H1 (cell line): ENCODE measurements at regions not wholly inside any gene's neighbourhood (a gene's known extent, or its start where the extent isn't known, plus 50 kb on each side); places are given as distances from the start of the nearest gene placed in this dataset.

Experiments used
- CTCF ChIA-PET: fragments of 300-600 bp; sonication (Branson Sonifier 250); formaldehyde crosslinking; loops from one replicate; lab custom pipeline; 2021; ENCODE audit not compliant: partially characterized antibody; lab: Charles Lee
- POLR2A ChIA-PET: fragments of 300-600 bp; sonication (Branson Sonifier 250); formaldehyde crosslinking; loops from one replicate; lab custom pipeline; 2021; ENCODE audit warnings: inconsistent platforms; ENCODE audit not compliant: partially characterized antibody; lab: Charles Lee
- DNase-seq, 2 experiments: peaks; one replicate each; pipeline versions ENCODE4 v3.0.0 to v3.0.0-alpha.2; 2010 to 2022; ENCODE audit warnings: low spot score in 2 of 2, low read depth in 1 of 2, mixed read lengths in 1 of 2
- FAIRE-seq: peaks from 2 replicates; lab custom pipeline; 2011; peaks lifted over from hg19 to GRCh38; lab: Jason Lieb, UNC
- H2AFZ ChIP-seq: 2 replicates; pipeline ENCODE4 v1.8.1; 2012; ENCODE audit warnings: low read length, inconsistent platforms
- H2AK5ac ChIP-seq: 2 replicates; pipeline ENCODE4 v1.6.1; 2013; ENCODE audit warnings: low read depth, low read length
- H2BK120ac ChIP-seq: replicated peaks from 2 replicates; pipeline ENCODE3; 2013; ENCODE audit warnings: low read depth, low read length, inconsistent platforms
- H2BK12ac ChIP-seq: 2 replicates; pipeline ENCODE4 v1.6.1; 2013; ENCODE audit warnings: low read depth, low read length
- H2BK15ac ChIP-seq: 2 replicates; pipeline ENCODE4 v1.6.1; 2013; ENCODE audit warnings: low read length
- H2BK20ac ChIP-seq: 2 replicates; pipeline ENCODE4 v1.6.1; 2013; ENCODE audit warnings: low read length
- H2BK5ac ChIP-seq: 2 replicates; pipeline ENCODE4 v1.6.1; 2013; ENCODE audit warnings: low read depth, low read length
- H3K14ac ChIP-seq: 2 replicates; pipeline ENCODE4 v1.6.1; 2013; ENCODE audit warnings: inconsistent platforms; ENCODE audit not compliant: insufficient read length
- H3K18ac ChIP-seq: 2 replicates; pipeline ENCODE4 v1.6.1; 2013; ENCODE audit warnings: low read length; ENCODE audit errors: extremely low read depth
- H3K23ac ChIP-seq: 2 replicates; pipeline ENCODE4 v1.6.1; 2013; ENCODE audit warnings: inconsistent platforms; ENCODE audit not compliant: insufficient read length
- H3K23me2 ChIP-seq: 2 replicates; pipeline ENCODE4 v1.6.1; 2013; ENCODE audit warnings: low read depth, low read length
- H3K27ac ChIP-seq: 2 replicates; pipeline ENCODE4 v1.6.1; 2011; ENCODE audit warnings: low read depth, low read length, inconsistent platforms
- H3K27me3 ChIP-seq, 4 experiments: replicated peaks in 1 of 4; 1 replicate in 1 of 4; 2 replicates in 3 of 4; pipeline versions ENCODE4 v1.6.1 to v1.8.1; 2011 to 2013; ENCODE audit warnings: low read length in 3 of 4, mild to moderate bottlenecking in 3 of 4, inconsistent platforms in 2 of 4, mixed read lengths in 2 of 4, moderate library complexity in 1 of 4; ENCODE audit not compliant: control insufficient read depth in 3 of 4, insufficient read depth in 3 of 4; ENCODE audit errors: extremely low read depth in 1 of 4
- H3K36me3 ChIP-seq, 4 experiments: 2 replicates each; pipeline versions ENCODE4 v1.6.1 to v1.8.1; 2011 to 2013; ENCODE audit warnings: mild to moderate bottlenecking in 4 of 4, low read length in 3 of 4, moderate library complexity in 2 of 4, control low read depth in 1 of 4, inconsistent platforms in 1 of 4; ENCODE audit not compliant: insufficient read depth in 4 of 4, control insufficient read depth in 2 of 4
- H3K4ac ChIP-seq: replicated peaks from 2 replicates; pipeline ENCODE3; 2013; ENCODE audit warnings: low read length, low read depth, mixed read lengths, inconsistent platforms; ENCODE audit not compliant: insufficient read length
- H3K4me1 ChIP-seq, 4 experiments: replicated peaks in 1 of 4; 1 replicate in 1 of 4; 2 replicates in 3 of 4; pipeline versions ENCODE4 v1.6.1 to v1.8.1; 2011 to 2013; ENCODE audit warnings: low read length in 3 of 4, inconsistent platforms in 2 of 4, mixed read lengths in 1 of 4; ENCODE audit not compliant: insufficient read depth in 4 of 4, control insufficient read depth in 3 of 4
- H3K4me2 ChIP-seq, 2 experiments: 2 replicates each; pipeline versions ENCODE4 v1.6.1 to v1.8.1; 2011 to 2013; ENCODE audit warnings: low read depth in 2 of 2, low read length in 2 of 2, control low read depth in 1 of 2, inconsistent platforms in 1 of 2, mild to moderate bottlenecking in 1 of 2; ENCODE audit not compliant: insufficient read depth in 1 of 2
- H3K4me3 ChIP-seq, 4 experiments: fragments of 200-600, 300-600 bp in 1 of 4; sonication (generic), shearing (Covaris generic), sonication (Bioruptor Twin) in 1 of 4; 2 replicates each; pipeline versions ENCODE4 v1.5.1 to v1.8.1; 2011 to 2016; ENCODE audit warnings: low read length in 4 of 4, low read depth in 3 of 4, control low read depth in 2 of 4, inconsistent platforms in 2 of 4, mild to moderate bottlenecking in 2 of 4, mixed read lengths in 1 of 4, moderate library complexity in 1 of 4; ENCODE audit not compliant: insufficient read depth in 2 of 4; ENCODE audit errors: extremely low read depth in 1 of 4
- H3K56ac ChIP-seq: replicated peaks from 2 replicates; pipeline ENCODE3; 2013; ENCODE audit warnings: low read depth, mild to moderate bottlenecking, mixed read lengths, low read length, inconsistent platforms; ENCODE audit not compliant: insufficient read length
- H3K79me1 ChIP-seq: 2 replicates; pipeline ENCODE4 v1.6.1; 2013; ENCODE audit warnings: low read depth, low read length, control low read depth
- H3K79me2 ChIP-seq, 2 experiments: 2 replicates each; pipeline versions ENCODE4 v1.6.1 to v1.8.1; 2012 to 2013; ENCODE audit warnings: low read length in 2 of 2, mild to moderate bottlenecking in 2 of 2, inconsistent platforms in 1 of 2; ENCODE audit not compliant: insufficient read depth in 2 of 2, control insufficient read depth in 1 of 2
- H3K9ac ChIP-seq, 4 experiments: replicated peaks in 1 of 4; 1 replicate in 1 of 4; 2 replicates in 3 of 4; pipeline versions ENCODE4 v1.6.1 to v1.8.1; 2011 to 2013; ENCODE audit warnings: low read depth in 3 of 4, low read length in 3 of 4, control low read depth in 2 of 4, mild to moderate bottlenecking in 2 of 4, moderate library complexity in 2 of 4, inconsistent platforms in 1 of 4; ENCODE audit errors: extremely low read depth in 1 of 4
- H3K9me3 ChIP-seq, 2 experiments: 2 replicates each; pipeline versions ENCODE4 v1.6.1 to v1.8.1; 2012 to 2013; ENCODE audit warnings: mild to moderate bottlenecking in 2 of 2, moderate library complexity in 2 of 2, control low read depth in 1 of 2, inconsistent platforms in 1 of 2, low read depth in 1 of 2, low read length in 1 of 2, mixed read lengths in 1 of 2; ENCODE audit not compliant: insufficient read depth in 2 of 2
- H4K20me1 ChIP-seq, 2 experiments: replicated peaks in 1 of 2; 2 replicates each; pipeline versions ENCODE3 to v1.8.1; 2011 to 2013; ENCODE audit warnings: inconsistent platforms in 2 of 2, low read length in 2 of 2, mild to moderate bottlenecking in 1 of 2; ENCODE audit not compliant: insufficient read depth in 2 of 2, control insufficient read depth in 1 of 2
- H4K5ac ChIP-seq: 2 replicates; pipeline ENCODE4 v1.6.1; 2013; ENCODE audit warnings: low read length, low read depth, mixed read lengths, inconsistent platforms; ENCODE audit not compliant: insufficient read length
- H4K8ac ChIP-seq: 2 replicates; pipeline ENCODE4 v1.8.0; 2013; ENCODE audit warnings: mild to moderate bottlenecking, moderate library complexity, low read length, inconsistent platforms; ENCODE audit not compliant: insufficient read depth; ENCODE audit errors: extremely low read depth
- H4K91ac ChIP-seq: replicated peaks from 2 replicates; pipeline ENCODE3; 2013; ENCODE audit warnings: low read length, mixed read lengths, inconsistent platforms; ENCODE audit not compliant: insufficient read length
- ASH2L ChIP-seq: fragments of 200-600, 300-600 bp; sonication (generic); IDR thresholded peaks from one replicate; pipeline ENCODE4 v1.7.1; 2017; ENCODE audit warnings: low read length
- CHD2 ChIP-seq: IDR thresholded peaks from 2 replicates; pipeline ENCODE4 v1.6.1; 2012; ENCODE audit warnings: low read length, improper control_type of control experiment
- EGR1 ChIP-seq: IDR thresholded peaks from 2 replicates; pipeline ENCODE4 v1.6.1; 2011; ENCODE audit warnings: low read depth, low read length, borderline replicate concordance
- RBBP5 ChIP-seq: IDR thresholded peaks from 2 replicates; pipeline ENCODE4 v1.7.1; 2012; ENCODE audit warnings: low read depth, mild to moderate bottlenecking, inconsistent platforms, low read length, moderate library complexity, borderline replicate concordance
- WGBS, 2 experiments: shearing (Covaris generic) in 1 of 2; methylation state at CpG; one replicate each; pipeline versions ENCODE4 v1.1.6 to v1.1.7; 2013 to 2015; ENCODE audit warnings: low lambda C conversion rate in 2 of 2, mixed read lengths in 2 of 2, inconsistent platforms in 1 of 2, low coverage in 1 of 2, missing lambda C conversion rate in 1 of 2; ENCODE audit not compliant: insufficient replicate concordance in 2 of 2, insufficient coverage in 1 of 2, insufficient read length in 1 of 2; ENCODE audit errors: extremely low coverage in 1 of 2, missing lambda C conversion rate in 1 of 2; 5-methylcytosine and 5-hydroxymethylcytosine counted together

- CTCF ChIA-PET = interaction anchor here (0.9 kb wide), 1 partner anchor 546 kb away, joined by 3 read pairs; no protein-coding TSS in a partner anchor
Measured at GRCh38 chr2:221255862-221256261, 316.2 kb downstream of the EPHA4 start.

More at GRCh38 chr2:221255862-221256261, 316.2 kb downstream of the EPHA4 start:
- Histone ChIP-seq H3K79me1 (no peaks in the 10 kb centered on the region), H3K4me1 (peaks cover 0 to 7% (median 7%) of the 10 kb centered on the region in 4 experiments; a peak in 6 of 7 replicates), H3K27ac (no peak overlapping the region), H3K4ac (no peak overlapping the region), H4K20me1 (no peaks in the 10 kb centered on the region), H3K18ac (no peak overlapping the region), H3K4me2 (peak overlapping the region; percentile 16 to 18; a peak in 2 of 4 replicates), H4K91ac (no peak overlapping the region), H2AFZ (peak overlapping the region; percentile 94), H3K79me2 (no peaks in the 10 kb centered on the region), H3K27me3 (no peaks in the 10 kb centered on the region), H3K56ac (no peak overlapping the region), H3K4me3 (peak overlapping the region in 1 of 4 experiments; percentile 13; a peak in 1 of 8 replicates), H2AK5ac (no peak overlapping the region), H3K23ac (no peak overlapping the region), H3K9me3 (no peaks in the 10 kb centered on the region), H2BK15ac (no peak overlapping the region), H4K5ac (no peak overlapping the region), H3K23me2 (no peaks in the 10 kb centered on the region; the same call in 1 of the 2 replicates), H2BK12ac (no peak overlapping the region), H3K9ac (no peak overlapping the region), H2BK5ac (no peak overlapping the region), H4K8ac (no peak overlapping the region), H3K36me3 (no peaks in the 10 kb centered on the region), H2BK120ac (no peak overlapping the region), H3K14ac (no peak overlapping the region), H2BK20ac (no peak overlapping the region)
- no peak for TF ChIP-seq CHD2
- 0 out of 2 replicates have a peak, but pooled peaks have one; percentile 27 for TF ChIP-seq EGR1
- peak; percentile 90 for TF ChIP-seq ASH2L
- TF ChIP-seq RBBP5 = peak; percentile 83; the same call in 1 of the 2 replicates
- WGBS, 2 experiments = 61% methylated on average over 5 of the region's 5 CpGs; no CpG with 5 or more reads in 1 of the 2 experiments
- FAIRE-seq (peak; percentile 7), DNase-seq (no peak)
- POLR2A ChIA-PET = no interaction called here
